ENCODE measurements at regions not wholly inside any gene's neighbourhood (a gene's known extent, or its start where the extent isn't known, plus 50 kb on each side); places are given as distances from the start of the nearest gene placed in this dataset.

GRCh38 chr17:31743797-31744196, 115.2 kb downstream of the COPRS start:
- H4K8ac ChIP-seq (ENCODE audit: extremely low read depth, insufficient read depth, low read length): no peak overlapping the region
- 73% methylated on average over 2 of the region's 2 CpGs; no CpG with 5 or more reads in 1 of the 2 experiments for WGBS, 2 experiments (ENCODE audit: extremely low coverage in 1 of 2, insufficient coverage in 1 of 2, insufficient read length in 1 of 2, insufficient replicate concordance in 2 of 2, low coverage in 1 of 2, low lambda C conversion rate in 2 of 2, missing lambda C conversion rate in 1 of 2)
- H2AFZ ChIP-seq (ENCODE audit: low read length): peak overlapping the region; percentile 3; the same call in 1 of the 2 replicates
- no peak overlapping the region for H3K4me3 ChIP-seq (ENCODE audit: extremely low read depth in 1 of 4, insufficient read depth in 2 of 4, low read depth in 3 of 4, low read length in 4 of 4)
- no peak overlapping the region for H3K27ac ChIP-seq (ENCODE audit: low read depth, low read length)
- no peak overlapping the region for H4K91ac ChIP-seq (replicated peaks; ENCODE audit: insufficient read length, low read length)
- no peak overlapping the region for H2BK20ac ChIP-seq (ENCODE audit: low read length)
- H2BK12ac ChIP-seq (ENCODE audit: low read depth, low read length): no peak overlapping the region
- H2AK5ac ChIP-seq (ENCODE audit: low read depth, low read length): no peak overlapping the region
- H3K9ac ChIP-seq (replicated peaks in 1 of 4; ENCODE audit: extremely low read depth in 1 of 4, low read depth in 3 of 4, low read length in 3 of 4): no peak overlapping the region
- H3K27me3 ChIP-seq (replicated peaks in 1 of 4; ENCODE audit: control insufficient read depth in 3 of 4, extremely low read depth in 1 of 4, insufficient read depth in 3 of 4, low read length in 3 of 4): no peaks in the 10 kb centered on the region
- 0 out of 7 replicates have a peak, but pooled peaks cover 0 to 3% (median 0%) of the 10 kb centered on the region in 4 experiments for H3K4me1 ChIP-seq (replicated peaks in 1 of 4; ENCODE audit: control insufficient read depth in 3 of 4, insufficient read depth in 4 of 4, low read length in 3 of 4)
- no peak overlapping the region for H3K56ac ChIP-seq (replicated peaks; ENCODE audit: insufficient read length, low read depth, low read length)
- no peak overlapping the region for H2BK120ac ChIP-seq (replicated peaks; ENCODE audit: low read depth, low read length)
- H3K79me1 ChIP-seq (ENCODE audit: low read depth, low read length): no peaks in the 10 kb centered on the region
- no peaks in the 10 kb centered on the region for H3K79me2 ChIP-seq (ENCODE audit: control insufficient read depth in 1 of 2, insufficient read depth in 2 of 2, low read length in 2 of 2)
- no peak for DNase-seq (ENCODE audit: low read depth in 1 of 2, low spot score in 2 of 2)
- no peaks in the 10 kb centered on the region for H3K36me3 ChIP-seq (ENCODE audit: control insufficient read depth in 2 of 4, insufficient read depth in 4 of 4, low read length in 3 of 4)
- no peak overlapping the region for H4K5ac ChIP-seq (ENCODE audit: insufficient read length, low read depth, low read length)
- H3K23me2 ChIP-seq (ENCODE audit: low read depth, low read length): no peaks in the 10 kb centered on the region
- no peak overlapping the region for H2BK15ac ChIP-seq (ENCODE audit: low read length)
- FAIRE-seq: no peak
- no peak overlapping the region for H3K23ac ChIP-seq (ENCODE audit: insufficient read length)
- POLR2A ChIA-PET (ENCODE audit: partially characterized antibody): no interaction called here
- no peak overlapping the region for H2BK5ac ChIP-seq (ENCODE audit: low read depth, low read length)
- no peak overlapping the region for H3K14ac ChIP-seq (ENCODE audit: insufficient read length)
- no peaks in the 10 kb centered on the region for H3K9me3 ChIP-seq (ENCODE audit: insufficient read depth in 2 of 2, low read depth in 1 of 2, low read length in 1 of 2)
- no peaks in the 10 kb centered on the region for H4K20me1 ChIP-seq (replicated peaks in 1 of 2; ENCODE audit: control insufficient read depth in 1 of 2, insufficient read depth in 2 of 2, low read length in 2 of 2)
- CTCF ChIA-PET (ENCODE audit: partially characterized antibody): interaction anchor here (1.3 to 2.1 kb wide), 3 partner anchors 10 to 99 kb away, joined by 4 to 6 read pairs (median 5); no protein-coding TSS in a partner anchor
- H3K4me2 ChIP-seq (ENCODE audit: insufficient read depth in 1 of 2, low read depth in 2 of 2, low read length in 2 of 2): no peak overlapping the region
- H3K18ac ChIP-seq (ENCODE audit: extremely low read depth, low read length): no peak overlapping the region
- H3K4ac ChIP-seq (replicated peaks; ENCODE audit: insufficient read length, low read depth, low read length): no peak overlapping the region
- TF ChIP-seq BACH1 (IDR thresholded peaks at IDR 0.05; ENCODE audit: low read length) (no peak), HDAC2 (IDR thresholded peaks at IDR 0.05; ENCODE audit: borderline replicate concordance in 1 of 2, low read depth in 2 of 2, low read length in 2 of 2) (no peak), RFX5 (IDR thresholded peaks at IDR 0.05; ENCODE audit: borderline replicate concordance, low read depth, low read length) (no peak), CBX8 (IDR thresholded peaks at IDR 0.05; ENCODE audit: borderline replicate concordance, low read depth, low read length) (no peak), MAFK (IDR thresholded peaks at IDR 0.05; ENCODE audit: low read depth, low read length) (no peak), CHD1 (IDR thresholded peaks at IDR 0.05; ENCODE audit: low read depth, low read length) (no peak), BRCA1 (IDR thresholded peaks at IDR 0.05; ENCODE audit: low read depth, low read length) (no peak), RAD21 (IDR thresholded peaks at IDR 0.05 in 1 of 2, conservative IDR thresholded peaks at IDR 0.05 in 1 of 2; ENCODE audit: low read depth in 2 of 2, low read length in 2 of 2) (no peak), GABPA (IDR thresholded peaks at IDR 0.05; ENCODE audit: borderline replicate concordance, insufficient read depth, low read length) (no peak), SP1 (IDR thresholded peaks at IDR 0.05; ENCODE audit: low read depth, low read length) (no peak), CBX5 (IDR thresholded peaks at IDR 0.05; ENCODE audit: low read depth, low read length) (no peak), SUZ12 (IDR thresholded peaks at IDR 0.05; ENCODE audit: low read length) (no peak), RBBP5 (IDR thresholded peaks at IDR 0.05; ENCODE audit: borderline replicate concordance, low read depth, low read length) (no peak)

All from H1 (cell line).